RWPE2 (cell line): ENCODE measurements at regions not wholly inside any gene's neighbourhood (a gene's known extent, or its start where the extent isn't known, plus 50 kb on each side); places are given as distances from the start of the nearest gene placed in this dataset.

ENCODE experiments used
- ATAC-seq: fragments of 200-7000 bp; cut with Tn5 transposase; 3 replicates; pipeline ENCODE4 v1.9.1; 2021; ENCODE audit warnings: low read depth
- DNase-seq: peaks from one replicate; pipeline ENCODE4 v3.0.0-alpha.2; 2020; ENCODE audit warnings: low spot score
- H3K27ac ChIP-seq: fragments of 450-650 bp; 2 replicates; pipeline ENCODE4 v1.5.1; 2017; ENCODE audit warnings: mild to moderate bottlenecking; ENCODE audit not compliant: poor library complexity, severe bottlenecking
- H3K27me3 ChIP-seq: fragments of 250-450 bp; sonication (Bioruptor Pico); 2 replicates; pipeline ENCODE4 v1.5.1; 2021; ENCODE audit warnings: mild to moderate bottlenecking, moderate library complexity; ENCODE audit not compliant: insufficient read depth, poor library complexity, severe bottlenecking
- H3K36me3 ChIP-seq: fragments of 250-450 bp; sonication (Bioruptor Pico); 2 replicates; pipeline ENCODE4 v1.5.1; 2020; ENCODE audit warnings: low read depth, mild to moderate bottlenecking, moderate library complexity
- H3K4me1 ChIP-seq: fragments of 250-450 bp; sonication (Bioruptor Pico); 2 replicates; pipeline ENCODE4 v1.5.1; 2021; ENCODE audit warnings: mild to moderate bottlenecking, moderate library complexity; ENCODE audit not compliant: insufficient read depth, poor library complexity, severe bottlenecking
- H3K4me3 ChIP-seq: fragments of 250-450 bp; sonication (Bioruptor Pico); 2 replicates; pipeline ENCODE4 v1.5.1; 2021; ENCODE audit warnings: mild to moderate bottlenecking, moderate library complexity; ENCODE audit not compliant: severe bottlenecking
- H3K9me3 ChIP-seq: fragments of 250-450 bp; sonication (Bioruptor Pico); 2 replicates; pipeline ENCODE4 v1.5.1; 2021; ENCODE audit warnings: mild to moderate bottlenecking, moderate library complexity; ENCODE audit not compliant: severe bottlenecking
- CTCF ChIP-seq: fragments of 450-650 bp; IDR thresholded peaks from one replicate; pipeline ENCODE4 v1.5.1; 2017; ENCODE audit warnings: mild to moderate bottlenecking, moderate library complexity; ENCODE audit not compliant: poor library complexity, severe bottlenecking

- Histone ChIP-seq H3K27ac (no peak overlapping the region), H3K9me3 (no peaks in the 10 kb centered on the region), H3K36me3 (no peaks in the 10 kb centered on the region), H3K4me1 (no peaks in the 10 kb centered on the region), H3K4me3 (no peak overlapping the region), H3K27me3 (no peaks in the 10 kb centered on the region)
- no peak for TF ChIP-seq CTCF
- DNase-seq, result no peak
- no peak for ATAC-seq
Observed at GRCh38 chr9:2928411-2928810, 84.5 kb upstream of the PUM3 start.

DNA sequence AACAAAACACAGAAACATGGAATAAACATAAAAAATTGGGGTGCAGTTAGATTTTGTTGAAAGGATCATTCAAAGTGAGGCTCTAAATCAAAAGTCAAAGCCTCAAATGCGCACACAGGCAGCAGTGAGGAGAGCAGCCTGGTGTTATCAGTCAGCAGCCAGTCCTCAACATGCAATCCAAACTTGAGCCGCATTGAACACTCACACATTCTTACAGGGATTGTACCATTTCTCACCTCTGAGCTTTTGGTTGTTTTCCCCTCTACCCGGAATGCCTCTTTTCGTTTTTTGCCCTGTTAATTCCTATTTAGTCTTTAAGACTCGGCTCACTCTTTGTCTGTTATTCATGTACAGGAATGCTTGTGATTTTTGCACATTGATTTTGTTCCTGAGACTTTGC lies 81.1 kb upstream of the PUM3 start:
- H3K27me3 ChIP-seq, result no peaks in the 10 kb centered on the region
- H3K4me3 ChIP-seq, result no peak overlapping the region
- no peak for DNase-seq
- ATAC-seq, result no peak
- H3K36me3 ChIP-seq, result no peaks in the 10 kb centered on the region
- H3K27ac ChIP-seq, result no peak overlapping the region
- H3K4me1 ChIP-seq, result no peaks in the 10 kb centered on the region
- TF ChIP-seq CTCF, result no peak
- no peaks in the 10 kb centered on the region for H3K9me3 ChIP-seq

GRCh38 chr9:2924380-2924768 lies 80.5 kb upstream of the PUM3 start:
- Histone ChIP-seq H3K4me3 (no peak overlapping the region), H3K27ac (no peak overlapping the region), H3K4me1 (no peaks in the 10 kb centered on the region), H3K27me3 (no peaks in the 10 kb centered on the region), H3K9me3 (no peaks in the 10 kb centered on the region), H3K36me3 (no peaks in the 10 kb centered on the region)
- ATAC-seq, result no peak
- no peak for DNase-seq
- TF ChIP-seq CTCF, result no peak

DNA sequence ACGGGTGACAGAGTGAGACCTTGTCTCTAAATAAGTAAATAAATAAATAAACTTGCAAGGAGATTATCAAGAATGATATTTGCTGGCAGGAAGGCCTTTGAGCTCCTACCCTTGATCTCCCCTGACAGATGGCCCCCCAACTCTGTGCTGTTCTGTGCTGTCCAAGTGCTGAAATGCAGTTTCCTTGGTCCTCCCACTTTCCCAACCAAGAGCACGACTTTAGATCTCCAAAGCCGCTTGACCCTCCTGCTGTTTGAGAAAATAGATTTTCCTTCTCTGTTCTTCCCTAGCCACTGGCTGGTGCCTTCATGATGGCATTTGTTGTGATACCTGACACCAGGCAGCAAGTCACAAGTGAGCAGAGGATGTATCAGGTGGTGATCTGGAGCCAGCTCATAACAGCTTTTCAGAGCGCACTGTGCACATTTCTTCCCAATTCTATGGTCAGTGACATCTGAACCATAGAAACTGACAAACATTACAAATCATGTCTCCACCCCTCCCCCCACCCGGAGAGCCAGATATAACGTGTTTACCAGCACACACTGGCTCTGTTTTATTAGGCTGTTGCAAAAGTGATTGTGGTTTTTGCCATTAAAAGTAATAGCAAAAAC lies 80.0 kb upstream of the PUM3 start:
- H3K27ac ChIP-seq, result no peak overlapping the region
- DNase-seq (no peak), ATAC-seq (no peak)
- no peaks in the 10 kb centered on the region for H3K36me3 ChIP-seq
- H3K27me3 ChIP-seq, result no peaks in the 10 kb centered on the region
- TF ChIP-seq CTCF, result no peak
- H3K4me1 ChIP-seq, result no peaks in the 10 kb centered on the region
- H3K4me3 ChIP-seq, result no peak overlapping the region
- H3K9me3 ChIP-seq, result no peaks in the 10 kb centered on the region

DNA sequence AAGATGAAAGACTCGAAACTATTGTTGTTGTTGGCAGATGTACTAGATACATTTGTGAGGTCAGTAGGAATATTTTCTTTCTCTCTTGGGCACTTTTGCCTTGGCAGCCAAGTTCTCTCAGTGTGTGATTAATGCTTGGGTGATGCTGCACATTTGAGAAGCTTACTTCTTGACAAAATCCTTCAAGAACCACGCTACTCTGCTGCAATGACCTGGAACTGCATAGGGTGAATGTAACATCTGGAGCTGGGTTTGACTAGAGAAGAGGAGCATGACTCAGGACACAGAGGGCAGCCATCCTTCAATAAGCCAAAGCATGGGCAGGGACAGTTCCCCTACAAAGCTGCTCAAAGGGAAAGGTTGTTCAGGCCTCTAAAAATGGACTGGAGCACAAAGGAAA lies 75.5 kb upstream of the PUM3 start:
- ATAC-seq (no peak), DNase-seq (no peak)
- Histone ChIP-seq H3K36me3 (no peaks in the 10 kb centered on the region), H3K4me3 (no peak overlapping the region), H3K9me3 (no peaks in the 10 kb centered on the region), H3K27me3 (no peaks in the 10 kb centered on the region), H3K27ac (no peak overlapping the region), H3K4me1 (no peaks in the 10 kb centered on the region)
- no peak for TF ChIP-seq CTCF
